SK-N-SH (cell line): ENCODE measurements at regions not wholly inside any gene's neighbourhood (a gene's known extent, or its start where the extent isn't known, plus 50 kb on each side); places are given as distances from the start of the nearest gene placed in this dataset.

Experiments
- CTCF ChIA-PET: fragments of 300-600, 350-600 bp; formaldehyde crosslinking; extraction: SDS; loops from one replicate; lab custom pipeline; 2021; lab: Yijun Ruan, JAX
- POLR2A ChIA-PET: fragments of 350-600 bp; sonication (Branson Sonifier 250); formaldehyde crosslinking; extraction: SDS; loops from one replicate; lab custom pipeline; 2020; ENCODE audit warnings: antibody characterized with exemption, inconsistent platforms; lab: Yijun Ruan, JAX
- DNase-seq: peaks from one replicate; pipeline ENCODE4 v3.0.0; 2012
- H2AFZ ChIP-seq: fragments of 200-600 bp; sonication (generic); 2 replicates; pipeline ENCODE4 v1.8.1; 2016; ENCODE audit warnings: antibody characterized with exemption, mild to moderate bottlenecking, low read depth
- H3F3A ChIP-seq: fragments of 200-600 bp; sonication (generic); replicated peaks from 2 replicates; pipeline ENCODE3; 2016; ENCODE audit warnings: antibody characterized with exemption, mild to moderate bottlenecking; ENCODE audit not compliant: insufficient read depth
- H3K27ac ChIP-seq, 2 experiments: fragments of 200-500 bp in 1 of 2; fragments of 200-600 bp in 1 of 2; sonication (Bioruptor generic) in 1 of 2; sonication (generic), shearing (Covaris generic) in 1 of 2; 2 replicates each; pipeline versions ENCODE4 v1.5.1 to v1.6.1; 2014 to 2016; ENCODE audit warnings: low read depth in 2 of 2, inconsistent platforms in 1 of 2, low read length in 1 of 2, mild to moderate bottlenecking in 1 of 2, mixed read lengths in 1 of 2
- H3K27me3 ChIP-seq: fragments of 200-600 bp; sonication (generic), shearing (Covaris generic); 2 replicates; pipeline ENCODE4 v1.6.1; 2016; ENCODE audit warnings: mixed run types; ENCODE audit not compliant: insufficient read depth
- H3K36me3 ChIP-seq, 2 experiments: fragments of 200-500 bp in 1 of 2; fragments of 200-600 bp in 1 of 2; sonication (Bioruptor generic) in 1 of 2; sonication (generic) in 1 of 2; replicated peaks in 1 of 2; 2 replicates each; pipeline versions ENCODE3 to v1.5.1; 2014 to 2016; ENCODE audit warnings: low read length in 1 of 2, mild to moderate bottlenecking in 1 of 2; ENCODE audit not compliant: insufficient read depth in 2 of 2, control insufficient read depth in 1 of 2
- H3K4me1 ChIP-seq, 2 experiments: fragments of 200-500 bp in 1 of 2; fragments of 200-600 bp in 1 of 2; sonication (Bioruptor generic) in 1 of 2; sonication (generic), shearing (Covaris generic) in 1 of 2; 2 replicates each; pipeline versions ENCODE4 v1.5.1 to v1.6.1; 2014 to 2016; ENCODE audit warnings: low read depth in 1 of 2, low read length in 1 of 2, mixed run types in 1 of 2; ENCODE audit not compliant: insufficient read depth in 2 of 2, control insufficient read depth in 1 of 2
- H3K4me2 ChIP-seq: fragments of 200-600 bp; sonication (generic), shearing (Covaris generic); 2 replicates; pipeline ENCODE4 v1.6.1; 2017; ENCODE audit warnings: mixed run types
- H3K4me3 ChIP-seq, 2 experiments: fragments of 200-500 bp in 1 of 2; fragments of 200-600 bp in 1 of 2; sonication (Bioruptor generic) in 1 of 2; sonication (generic), shearing (Covaris generic) in 1 of 2; 2 replicates each; pipeline versions ENCODE4 v1.5.1 to v1.8.1; 2014 to 2016; ENCODE audit warnings: low read depth in 2 of 2, inconsistent platforms in 1 of 2, low read length in 1 of 2, mild to moderate bottlenecking in 1 of 2, mixed read lengths in 1 of 2, moderate library complexity in 1 of 2
- H3K79me2 ChIP-seq: fragments of 200-600 bp; sonication (generic); 2 replicates; pipeline ENCODE4 v1.8.1; 2017; ENCODE audit warnings: mild to moderate bottlenecking; ENCODE audit not compliant: insufficient read depth
- H3K9ac ChIP-seq: fragments of 200-600 bp; sonication (generic); 2 replicates; pipeline ENCODE4 v1.6.1; 2017; ENCODE audit warnings: mixed run types
- H3K9me2 ChIP-seq: fragments of 200-600 bp; sonication (generic); 2 replicates; pipeline ENCODE4 v1.6.1; 2017; ENCODE audit warnings: mixed run types
- H3K9me3 ChIP-seq: fragments of 200-600 bp; sonication (generic); 2 replicates; pipeline ENCODE4 v1.6.1; 2017; ENCODE audit warnings: mixed run types, mild to moderate bottlenecking, moderate library complexity
- H4K20me1 ChIP-seq: fragments of 200-600 bp; sonication (generic); 2 replicates; pipeline ENCODE4 v1.6.1; 2017; ENCODE audit warnings: mild to moderate bottlenecking, mixed run types; ENCODE audit not compliant: insufficient read depth
- CHD2 ChIP-seq: fragments of 150-350 bp; IDR thresholded peaks from 2 replicates; pipeline ENCODE4 v1.6.1; 2018; ENCODE audit warnings: low read length; ENCODE audit not compliant: partially characterized antibody
- GATA2 ChIP-seq: sonication (generic); formaldehyde crosslinking; IDR thresholded peaks from 2 replicates; pipeline ENCODE4 v1.5.0; 2020; ENCODE audit warnings: mild to moderate bottlenecking, missing genetic modification reagents
- JUND ChIP-seq: IDR thresholded peaks from 2 replicates; pipeline ENCODE4 v1.4.0; 2012
- NFIC ChIP-seq: IDR thresholded peaks from 2 replicates; pipeline ENCODE4 v1.4.0; 2012; ENCODE audit warnings: borderline replicate concordance
- PBX3 ChIP-seq: IDR thresholded peaks from 2 replicates; pipeline ENCODE4; 2012
- POLR2AphosphoS5 ChIP-seq: IDR thresholded peaks from 2 replicates; pipeline ENCODE4 v1.6.1; 2012; ENCODE audit warnings: low read depth, low read length
- RCOR1 ChIP-seq: fragments of 150-350 bp; IDR thresholded peaks from 2 replicates; pipeline ENCODE4 v1.6.1; 2017; ENCODE audit warnings: antibody characterized with exemption, low read length
- RFX5 ChIP-seq: IDR thresholded peaks from 2 replicates; pipeline ENCODE4 v1.6.1; 2012; ENCODE audit warnings: mild to moderate bottlenecking, improper control_type of control experiment, low read length
- SMC3 ChIP-seq: IDR thresholded peaks from 2 replicates; pipeline ENCODE4 v1.6.1; 2012; ENCODE audit warnings: low read depth, low read length, improper control_type of control experiment
- TAF1 ChIP-seq: IDR thresholded peaks from 2 replicates; pipeline ENCODE4 v1.6.1; 2012; ENCODE audit warnings: low read depth, mild to moderate bottlenecking, low read length, moderate library complexity, borderline replicate concordance
- USF1 ChIP-seq: IDR thresholded peaks from 2 replicates; pipeline ENCODE4 v1.4.0; 2012; ENCODE audit warnings: low read depth, borderline replicate concordance
- WGBS: methylation state at CpG from one replicate; pipeline ENCODE4 v1.1.6; 2017; ENCODE audit warnings: low lambda C conversion rate; 5-methylcytosine and 5-hydroxymethylcytosine counted together
- TF ChIP-seq, protein P1 (sequence below): IDR thresholded peaks from 2 replicates; pipeline ENCODE4 v1.4.0; 2012; ENCODE audit warnings: low read depth, borderline replicate concordance

- CTCF ChIA-PET = no interaction called here
- Histone ChIP-seq H4K20me1 (no peaks in the 10 kb centered on the region), H3K9me3 (no peaks in the 10 kb centered on the region), H3K9ac (no peak overlapping the region), H3F3A (no peaks in the 10 kb centered on the region), H3K27ac (no peak overlapping the region), H3K79me2 (no peaks in the 10 kb centered on the region), H3K4me1 (no peaks in the 10 kb centered on the region), H3K4me3 (no peak overlapping the region), H3K9me2 (no peaks in the 10 kb centered on the region), H3K27me3 (no peaks in the 10 kb centered on the region), H3K36me3 (no peaks in the 10 kb centered on the region), H2AFZ (no peak overlapping the region), H3K4me2 (no peak overlapping the region)
- no peak for DNase-seq
- 10% methylated on average over 3 of the region's 3 CpGs for WGBS
- TF ChIP-seq TAF1 (no peak), USF1 (no peak)
- POLR2A ChIA-PET = no interaction called here
Measured at GRCh38 chr3:191944835-191945234, 483.9 kb downstream of the PYDC2 start.

GRCh38 chr3:191952186-191952585, 491.2 kb downstream of the PYDC2 start:
- H4K20me1 ChIP-seq = no peaks in the 10 kb centered on the region
- H3K27me3 ChIP-seq = no peaks in the 10 kb centered on the region
- H3F3A ChIP-seq = no peaks in the 10 kb centered on the region
- no peak overlapping the region for H3K4me3 ChIP-seq
- H3K9ac ChIP-seq = no peak overlapping the region
- H3K79me2 ChIP-seq = no peaks in the 10 kb centered on the region
- no peaks in the 10 kb centered on the region for H3K4me1 ChIP-seq
- CTCF ChIA-PET = no interaction called here
- no peak for DNase-seq
- H3K36me3 ChIP-seq = peaks cover 0 to 3% of the 10 kb centered on the region in 2 experiments
- H3K9me3 ChIP-seq = no peaks in the 10 kb centered on the region
- H3K27ac ChIP-seq = no peak overlapping the region
- WGBS = 37% methylated on average over 13 of the region's 14 CpGs
- H2AFZ ChIP-seq = no peak overlapping the region
- H3K9me2 ChIP-seq = no peaks in the 10 kb centered on the region
- no peak overlapping the region for H3K4me2 ChIP-seq
- no peak for TF ChIP-seq GATA2 (CRISPR knock-in tag)
- TF ChIP-seq PBX3 = no peak
- no peak for TF ChIP-seq CHD2
- no peak for TF ChIP-seq RCOR1
- no peak for TF ChIP-seq RFX5
- no peak for TF ChIP-seq POLR2AphosphoS5
- TF ChIP-seq SMC3 = no peak
- no peak for TF ChIP-seq JUND
- TF ChIP-seq, protein P1, sequence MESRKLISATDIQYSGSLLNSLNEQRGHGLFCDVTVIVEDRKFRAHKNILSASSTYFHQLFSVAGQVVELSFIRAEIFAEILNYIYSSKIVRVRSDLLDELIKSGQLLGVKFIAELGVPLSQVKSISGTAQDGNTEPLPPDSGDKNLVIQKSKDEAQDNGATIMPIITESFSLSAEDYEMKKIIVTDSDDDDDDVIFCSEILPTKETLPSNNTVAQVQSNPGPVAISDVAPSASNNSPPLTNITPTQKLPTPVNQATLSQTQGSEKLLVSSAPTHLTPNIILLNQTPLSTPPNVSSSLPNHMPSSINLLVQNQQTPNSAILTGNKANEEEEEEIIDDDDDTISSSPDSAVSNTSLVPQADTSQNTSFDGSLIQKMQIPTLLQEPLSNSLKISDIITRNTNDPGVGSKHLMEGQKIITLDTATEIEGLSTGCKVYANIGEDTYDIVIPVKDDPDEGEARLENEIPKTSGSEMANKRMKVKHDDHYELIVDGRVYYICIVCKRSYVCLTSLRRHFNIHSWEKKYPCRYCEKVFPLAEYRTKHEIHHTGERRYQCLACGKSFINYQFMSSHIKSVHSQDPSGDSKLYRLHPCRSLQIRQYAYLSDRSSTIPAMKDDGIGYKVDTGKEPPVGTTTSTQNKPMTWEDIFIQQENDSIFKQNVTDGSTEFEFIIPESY = no peak
- no peak for TF ChIP-seq NFIC
- POLR2A ChIA-PET = no interaction called here
